ENCODE measurements at regions not wholly inside any gene's neighbourhood (a gene's known extent, or its start where the extent isn't known, plus 50 kb on each side); places are given as distances from the start of the nearest gene placed in this dataset.
"Not testable (repeated sequence)": the region's sequence is repeated elsewhere in the genome, so short reads cannot be mapped to it uniquely, and the experiment has no call there.

DNA sequence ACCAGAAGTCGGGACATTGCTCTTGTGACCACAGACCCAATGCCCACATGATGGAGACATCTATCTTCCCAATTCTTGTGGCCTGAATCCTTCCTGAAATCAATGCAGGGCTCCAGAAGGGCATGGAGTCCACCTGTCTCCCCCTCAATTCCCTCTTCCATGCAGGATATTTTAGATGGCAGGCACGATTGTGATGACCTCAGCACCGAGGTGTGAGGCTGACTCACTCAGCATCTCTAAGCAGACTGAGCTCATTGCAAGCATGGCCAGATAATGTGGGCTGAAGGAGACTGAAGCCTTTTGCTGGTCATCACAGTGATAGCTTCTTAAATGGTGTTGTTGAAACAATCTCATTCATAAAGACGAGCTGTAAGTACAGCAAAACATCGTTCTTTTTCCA, 374.9 kb upstream of the PODXL start:
- Histone ChIP-seq H3K36me3 (no peaks in the 10 kb centered on the region), H3K27me3 (no peaks in the 10 kb centered on the region), H3K27ac (no peak overlapping the region), H3K4me3 (no peak overlapping the region), H3K4me1 (no peaks in the 10 kb centered on the region), H3K9me3 (no peaks in the 10 kb centered on the region)
- DNase-seq: no peak
- TF ChIP-seq, protein P1, sequence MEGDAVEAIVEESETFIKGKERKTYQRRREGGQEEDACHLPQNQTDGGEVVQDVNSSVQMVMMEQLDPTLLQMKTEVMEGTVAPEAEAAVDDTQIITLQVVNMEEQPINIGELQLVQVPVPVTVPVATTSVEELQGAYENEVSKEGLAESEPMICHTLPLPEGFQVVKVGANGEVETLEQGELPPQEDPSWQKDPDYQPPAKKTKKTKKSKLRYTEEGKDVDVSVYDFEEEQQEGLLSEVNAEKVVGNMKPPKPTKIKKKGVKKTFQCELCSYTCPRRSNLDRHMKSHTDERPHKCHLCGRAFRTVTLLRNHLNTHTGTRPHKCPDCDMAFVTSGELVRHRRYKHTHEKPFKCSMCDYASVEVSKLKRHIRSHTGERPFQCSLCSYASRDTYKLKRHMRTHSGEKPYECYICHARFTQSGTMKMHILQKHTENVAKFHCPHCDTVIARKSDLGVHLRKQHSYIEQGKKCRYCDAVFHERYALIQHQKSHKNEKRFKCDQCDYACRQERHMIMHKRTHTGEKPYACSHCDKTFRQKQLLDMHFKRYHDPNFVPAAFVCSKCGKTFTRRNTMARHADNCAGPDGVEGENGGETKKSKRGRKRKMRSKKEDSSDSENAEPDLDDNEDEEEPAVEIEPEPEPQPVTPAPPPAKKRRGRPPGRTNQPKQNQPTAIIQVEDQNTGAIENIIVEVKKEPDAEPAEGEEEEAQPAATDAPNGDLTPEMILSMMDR (IDR thresholded peaks at IDR 0.05): no peak
- TF ChIP-seq POLR2A (IDR thresholded peaks at IDR 0.05): no peak
- intact Hi-C loops (cut with DNase I; ENCODE audit: low total_unique reads): no loop called here

DNA sequence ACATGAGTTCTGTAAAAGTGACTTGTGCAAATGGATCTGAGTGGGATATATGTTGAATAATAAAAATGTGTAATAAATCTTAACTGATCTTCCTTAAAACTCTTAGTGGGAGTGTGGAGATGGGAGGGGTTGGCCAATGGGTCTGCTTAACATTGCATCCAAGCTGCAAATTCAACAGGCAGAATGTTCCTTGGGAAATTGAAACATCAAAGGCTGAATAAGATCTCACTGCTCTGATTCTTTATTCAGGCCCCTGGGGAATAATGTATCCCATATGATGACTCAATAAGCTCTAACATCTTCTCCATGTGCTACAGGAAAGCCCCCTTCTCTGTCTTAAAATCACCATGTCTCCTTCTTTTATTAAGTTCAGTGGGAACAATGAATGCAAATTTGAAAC, 373.2 kb upstream of the PODXL start:
- no peaks in the 10 kb centered on the region for H3K9me3 ChIP-seq
- no peak for DNase-seq
- no peak overlapping the region for H3K4me3 ChIP-seq
- H3K36me3 ChIP-seq: no peaks in the 10 kb centered on the region
- H3K4me1 ChIP-seq: no peaks in the 10 kb centered on the region
- intact Hi-C loops (cut with DNase I; ENCODE audit: low total_unique reads): no loop called here
- no peak for TF ChIP-seq POLR2A (IDR thresholded peaks at IDR 0.05)
- TF ChIP-seq, protein P1 (IDR thresholded peaks at IDR 0.05): no peak
- H3K27ac ChIP-seq: no peak overlapping the region
- H3K27me3 ChIP-seq: no peaks in the 10 kb centered on the region

DNA sequence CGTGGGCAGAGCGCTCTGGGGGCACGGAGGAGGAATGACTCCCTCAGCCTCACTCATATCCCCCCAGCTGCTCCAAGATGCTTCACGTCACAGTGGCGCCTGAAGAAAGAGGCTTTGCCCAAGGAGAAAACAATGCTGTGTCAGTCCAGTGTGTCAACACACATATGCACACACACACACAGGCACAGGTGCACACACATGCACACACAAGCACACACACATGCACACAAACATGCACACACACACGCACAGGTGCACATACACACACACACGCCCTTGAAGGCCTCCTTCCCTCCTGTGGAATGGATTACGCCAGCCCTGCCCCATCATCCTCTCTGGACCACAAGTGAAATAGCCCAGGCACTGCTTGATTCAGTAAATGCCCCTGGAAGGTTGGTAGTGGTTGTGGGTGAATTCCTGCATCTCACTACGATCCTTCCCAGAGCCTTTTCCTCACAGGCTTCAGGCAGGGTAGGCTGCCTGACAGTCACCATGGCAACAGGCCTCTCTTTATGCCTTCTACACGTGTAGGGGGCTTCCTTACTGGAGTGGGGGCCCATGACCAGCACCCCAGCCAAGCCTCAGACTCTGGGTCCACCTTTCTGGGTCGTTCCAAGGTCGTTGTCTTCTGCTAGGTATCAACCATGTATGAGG, 371.5 kb upstream of the PODXL start:
- no peak for DNase-seq
- no peak for TF ChIP-seq POLR2A (IDR thresholded peaks at IDR 0.05)
- TF ChIP-seq, protein P1 (IDR thresholded peaks at IDR 0.05): no peak
- intact Hi-C loops (cut with DNase I; ENCODE audit: low total_unique reads): no loop called here
- no peak overlapping the region for H3K27ac ChIP-seq
- no peaks in the 10 kb centered on the region for H3K36me3 ChIP-seq
- H3K4me1 ChIP-seq: no peaks in the 10 kb centered on the region
- H3K9me3 ChIP-seq: no peaks in the 10 kb centered on the region
- H3K4me3 ChIP-seq: no peak overlapping the region
- H3K27me3 ChIP-seq: no peaks in the 10 kb centered on the region

DNA sequence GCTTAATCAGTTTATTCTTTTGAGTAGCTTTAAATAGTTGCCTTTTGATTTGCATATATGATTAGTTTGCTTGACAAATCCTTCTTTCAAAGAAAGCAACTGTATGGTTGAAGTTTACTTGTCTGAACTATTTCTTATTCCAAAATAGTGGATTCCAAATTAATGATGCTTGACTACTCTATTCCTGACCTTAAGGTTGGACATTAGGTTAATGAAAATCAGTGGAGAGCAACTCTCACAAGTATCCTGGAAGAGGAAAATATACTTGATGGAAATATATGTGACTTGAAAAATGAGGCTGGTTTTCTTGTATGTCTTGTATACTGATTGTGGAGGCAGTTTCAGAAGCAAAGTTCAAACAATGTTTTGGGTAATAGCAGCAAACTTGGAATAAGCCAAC, 369.2 kb upstream of the PODXL start:
- TF ChIP-seq, protein P1 (IDR thresholded peaks at IDR 0.05): no peak
- no peak for TF ChIP-seq POLR2A (IDR thresholded peaks at IDR 0.05)
- intact Hi-C loops (cut with DNase I; ENCODE audit: low total_unique reads): no loop called here
- no peak overlapping the region for H3K4me3 ChIP-seq

DNA sequence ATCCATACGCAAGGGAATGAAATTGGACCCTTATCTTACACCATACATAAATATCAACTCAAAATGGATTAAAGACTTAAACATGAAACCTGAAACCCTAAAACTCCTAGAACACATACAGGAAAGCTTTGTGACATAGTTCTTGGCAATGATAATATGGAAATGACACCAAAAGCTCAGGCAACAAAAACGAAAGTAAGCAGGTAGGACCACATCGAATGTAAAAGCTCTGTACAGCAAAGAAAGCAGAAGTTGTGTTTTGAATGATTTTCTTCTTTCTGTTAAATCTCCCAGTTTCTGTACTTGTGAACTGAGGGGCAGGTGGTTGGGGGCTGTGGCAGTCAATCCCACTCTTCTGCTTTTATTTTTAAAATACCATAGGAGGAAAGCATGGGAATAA, 368.4 kb upstream of the PODXL start:
- no peaks in the 10 kb centered on the region for H3K9me3 ChIP-seq
- no peak for TF ChIP-seq POLR2A (IDR thresholded peaks at IDR 0.05)
- TF ChIP-seq, protein P1 (IDR thresholded peaks at IDR 0.05): no peak
- H3K36me3 ChIP-seq: no peaks in the 10 kb centered on the region
- no peaks in the 10 kb centered on the region for H3K27me3 ChIP-seq
- no peaks in the 10 kb centered on the region for H3K4me1 ChIP-seq
- no peak for DNase-seq
- intact Hi-C loops (cut with DNase I; ENCODE audit: low total_unique reads): no loop called here
- no peak overlapping the region for H3K27ac ChIP-seq
- no peak overlapping the region for H3K4me3 ChIP-seq

More for the DNA sequence above, 369.2 kb upstream of the PODXL start:
- Histone ChIP-seq H3K36me3 (no peaks in the 10 kb centered on the region), H3K4me1 (no peaks in the 10 kb centered on the region), H3K9me3 (no peaks in the 10 kb centered on the region), H3K27me3 (no peaks in the 10 kb centered on the region), H3K27ac (no peak overlapping the region)
- no peak for DNase-seq

DNA sequence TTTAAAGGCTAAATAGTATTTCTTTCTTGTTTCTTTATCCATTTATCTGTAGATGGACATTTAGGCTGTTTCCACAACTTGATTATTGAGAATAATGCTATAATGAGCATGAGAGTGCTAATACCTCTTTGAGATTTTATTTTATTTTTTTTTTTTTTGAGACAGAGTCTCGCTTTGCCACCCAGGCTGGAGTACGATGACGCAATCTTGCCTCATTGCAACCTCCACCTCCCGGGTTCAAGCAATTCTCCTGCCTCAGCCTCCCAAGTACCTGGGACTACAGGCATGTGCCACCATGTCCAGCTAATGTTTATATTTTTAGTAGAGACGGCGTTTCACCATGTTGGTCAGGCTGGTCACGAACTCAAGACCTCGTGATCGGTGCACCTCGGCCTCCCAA, 366.5 kb upstream of the PODXL start:
- H3K36me3 ChIP-seq; H3K27me3 ChIP-seq; intact Hi-C loops (cut with DNase I; ENCODE audit: low total_unique reads): not testable (repeated sequence)

More for the DNA sequence above, 366.5 kb upstream of the PODXL start:
- not testable (repeated sequence) for H3K4me1 ChIP-seq, DNase-seq, H3K4me3 ChIP-seq, H3K27ac ChIP-seq, H3K9me3 ChIP-seq
